GM18907 (cell line): ENCODE measurements at regions not wholly inside any gene's neighbourhood (a gene's known extent, or its start where the extent isn't known, plus 50 kb on each side); places are given as distances from the start of the nearest gene placed in this dataset.
A peak's percentile ranks its signal among the peaks of the same experiment; 100 is the strongest.
"Not testable (repeated sequence)": the region's sequence is repeated elsewhere in the genome, so short reads cannot be mapped to it uniquely, and the experiment has no call there.

ENCODE experiments used
- ATAC-seq: cut with Tn5 transposase; IDR thresholded peaks from one replicate; pipeline ENCODE4 v1.9.1; 2021; ENCODE audit warnings: mild to moderate bottlenecking, moderate library complexity; ENCODE audit not compliant: unreplicated experiment

- no peak for ATAC-seq
Measured at GRCh38 chr14:95597784-95598211, 62.9 kb downstream of the GLRX5 start.

DNA sequence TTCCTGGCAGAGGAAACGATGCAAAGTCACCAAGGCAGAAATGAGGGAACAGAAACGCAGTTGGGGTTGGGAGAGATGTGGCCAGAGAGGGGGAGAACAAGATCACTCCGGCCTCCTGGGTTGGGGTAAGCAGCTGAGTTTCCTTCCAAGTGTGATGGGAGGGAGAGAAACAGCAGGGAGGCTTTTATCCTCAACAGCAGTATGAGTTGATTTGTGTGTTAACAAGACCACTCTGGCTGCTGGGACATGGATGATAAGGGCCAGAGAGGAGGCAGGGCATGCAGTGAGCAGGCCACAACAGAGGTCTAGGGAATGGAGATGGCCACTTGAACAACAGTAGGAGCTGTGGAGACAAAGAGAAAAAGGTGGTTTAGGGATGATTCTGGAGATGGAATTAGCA is 66.8 kb downstream of the GLRX5 start:
- ATAC-seq = no peak

DNA sequence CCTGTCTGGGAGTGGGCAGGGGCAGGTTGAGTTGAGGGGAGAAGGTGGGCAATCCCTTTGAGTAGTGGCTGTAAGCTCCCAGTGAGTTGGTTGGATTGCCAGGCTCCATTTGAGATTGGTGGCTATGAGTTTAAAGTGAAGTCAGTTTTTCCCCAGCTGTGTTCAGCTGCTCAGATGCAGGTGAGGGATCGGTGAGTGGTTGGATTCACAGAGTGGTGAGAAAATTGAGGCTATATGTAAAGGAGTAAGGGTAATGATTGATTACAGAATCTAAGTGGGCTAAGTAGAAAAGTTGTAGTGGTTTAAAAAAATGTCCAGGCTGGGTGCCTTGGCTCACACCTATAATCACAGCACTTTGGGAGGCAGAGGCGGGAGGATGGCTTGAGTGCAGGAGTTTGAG is 68.6 kb downstream of the GLRX5 start:
- ATAC-seq = peak; percentile 63

DNA sequence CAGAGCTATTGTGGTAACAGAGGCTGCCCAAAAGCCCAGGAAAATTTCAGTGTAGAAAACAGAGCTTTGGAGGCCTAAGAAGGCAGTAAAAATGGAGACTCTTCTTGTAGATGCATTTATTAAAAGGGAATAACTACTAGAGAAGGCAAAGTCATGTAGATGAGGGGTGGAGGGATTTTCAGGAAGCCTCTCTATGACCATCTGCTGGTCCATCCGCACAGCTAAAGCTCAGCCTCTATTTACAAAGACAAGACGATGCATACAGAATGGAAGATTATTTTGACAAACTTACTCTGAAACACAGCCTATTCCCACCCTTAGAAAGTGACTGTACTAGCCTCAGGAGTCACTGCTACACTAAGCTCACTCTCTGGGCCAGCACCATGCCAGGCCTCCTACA is 71.4 kb downstream of the GLRX5 start:
- no peak for ATAC-seq

DNA sequence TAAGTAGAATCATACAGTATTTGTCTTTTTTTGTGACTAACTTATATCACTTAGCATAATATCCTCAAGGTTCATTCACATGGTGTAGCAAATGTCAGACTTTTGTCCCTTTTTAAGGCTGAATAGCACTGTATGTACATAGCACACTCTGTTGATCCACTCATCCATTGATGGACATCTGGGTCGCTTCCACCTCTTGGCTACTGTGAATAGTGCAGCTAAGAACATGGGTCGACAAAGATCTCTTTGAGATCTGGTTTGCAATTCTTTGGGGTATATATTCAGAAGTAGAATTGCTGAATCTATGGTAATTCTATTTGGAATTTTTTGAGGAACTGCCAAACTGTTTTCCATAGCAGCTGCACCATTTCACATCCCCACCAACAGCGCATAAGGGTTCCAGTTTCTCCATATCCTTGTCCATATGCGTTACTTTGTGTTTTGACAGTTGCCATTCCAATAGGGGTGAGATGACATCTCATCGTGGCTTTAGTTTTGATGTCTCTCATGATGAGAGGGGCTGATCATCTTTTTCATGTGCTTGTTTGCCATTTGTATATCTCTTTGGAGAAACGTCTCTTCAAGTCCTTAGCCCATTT is 73.9 kb downstream of the GLRX5 start:
- ATAC-seq = no peak

DNA sequence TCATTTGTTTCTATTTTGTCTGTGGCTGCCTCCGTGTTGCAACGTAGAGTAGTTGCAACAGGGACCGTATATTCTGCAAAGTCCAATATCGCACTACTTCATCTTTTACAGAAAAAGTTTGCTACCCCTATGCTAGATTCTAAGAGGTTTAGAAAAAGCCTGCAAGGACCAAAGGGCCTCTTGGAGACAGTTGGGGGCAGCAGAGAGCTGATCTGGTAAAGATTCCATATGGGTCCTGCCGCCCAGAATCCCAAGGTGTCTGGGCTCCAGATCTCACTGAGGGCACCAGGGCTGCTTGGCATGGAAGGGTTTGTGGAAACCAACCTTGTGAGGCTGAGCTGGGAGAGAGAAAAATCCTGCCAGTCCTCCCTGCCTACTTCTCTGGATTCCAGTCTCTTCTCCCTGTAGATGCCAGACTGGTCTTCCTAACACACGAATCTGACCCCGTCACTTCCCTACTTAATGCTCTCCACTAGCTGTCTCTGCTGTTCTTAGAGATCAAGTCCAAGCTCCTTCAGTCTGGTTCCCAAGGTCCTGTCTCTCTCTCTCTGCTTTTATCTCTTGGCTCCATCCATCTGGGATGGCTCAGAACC is 74.6 kb downstream of the GLRX5 start:
- no peak for ATAC-seq

DNA sequence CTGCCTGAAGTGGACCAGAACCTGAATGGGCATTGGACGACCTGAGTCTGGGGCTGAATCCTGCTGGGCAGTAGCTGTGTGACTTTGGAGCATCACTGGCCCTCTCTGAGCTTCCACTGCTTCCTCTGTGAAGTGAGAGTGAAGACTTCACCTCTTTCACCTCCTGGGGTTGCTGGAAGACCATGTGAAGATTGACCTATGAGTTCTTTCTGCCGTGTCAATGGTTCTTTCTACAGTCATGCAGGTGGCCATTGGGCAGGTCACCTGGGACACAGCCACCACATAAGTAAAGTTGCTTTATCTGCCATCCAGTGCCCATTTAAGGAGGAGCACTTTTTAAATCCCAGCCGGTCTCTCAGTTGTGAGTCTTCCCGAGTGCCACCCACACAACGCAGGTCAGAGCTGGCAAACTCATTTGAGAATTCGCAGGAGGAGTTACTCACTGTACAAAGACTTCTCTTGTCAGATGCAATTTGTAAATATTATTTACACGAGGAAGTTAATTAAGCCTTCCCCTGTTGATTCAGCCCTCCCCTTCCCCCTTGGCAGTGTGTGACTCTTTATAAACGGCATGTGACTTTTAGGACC is 74.8 kb upstream of the TCL1B start:
- no peak for ATAC-seq

DNA sequence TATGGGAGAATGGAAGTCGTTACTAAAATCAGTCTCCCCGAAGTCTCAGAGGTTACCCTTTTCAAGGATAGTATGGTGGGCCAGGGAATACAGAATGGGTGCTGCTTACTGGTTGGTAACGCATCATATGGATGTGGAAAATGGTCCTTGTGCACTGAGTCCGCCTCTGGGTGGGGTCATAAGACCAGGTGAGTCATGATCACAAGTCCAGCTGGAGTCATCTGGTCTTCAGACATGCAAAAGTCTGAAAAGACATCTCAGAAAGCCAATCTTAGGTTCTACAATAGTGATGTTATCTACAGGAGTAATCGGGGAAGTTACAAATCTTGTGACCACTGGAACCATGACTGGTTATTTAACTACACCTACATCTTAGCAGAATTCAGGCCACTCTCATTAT is 71.9 kb upstream of the TCL1B start:
- no peak for ATAC-seq

GRCh38 chr14:95616745-95617144 is 69.5 kb upstream of the TCL1B start:
- no peak for ATAC-seq

GRCh38 chr14:95619785-95620417 is 66.3 kb upstream of the TCL1B start:
- ATAC-seq = no peak

DNA sequence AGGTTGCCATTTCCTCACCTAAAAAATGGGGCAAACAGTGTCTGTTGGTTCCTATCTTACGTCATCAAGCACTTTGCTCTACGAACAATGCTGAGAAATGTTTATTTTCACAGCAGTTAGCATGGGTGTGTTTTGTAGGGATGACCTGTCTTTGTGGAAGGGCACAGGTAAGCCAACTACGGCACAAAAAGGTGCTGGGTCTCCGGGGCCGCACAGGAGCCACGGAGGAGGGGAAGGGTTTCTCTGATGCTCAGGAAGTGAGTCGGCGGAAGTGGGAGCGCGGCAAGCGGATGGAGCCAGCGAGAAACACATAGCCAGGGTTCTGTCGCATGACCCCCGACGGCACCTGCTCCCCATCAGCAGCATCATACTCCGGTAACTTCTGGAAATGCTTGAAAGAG is 65.6 kb upstream of the TCL1B start:
- ATAC-seq = no peak

DNA sequence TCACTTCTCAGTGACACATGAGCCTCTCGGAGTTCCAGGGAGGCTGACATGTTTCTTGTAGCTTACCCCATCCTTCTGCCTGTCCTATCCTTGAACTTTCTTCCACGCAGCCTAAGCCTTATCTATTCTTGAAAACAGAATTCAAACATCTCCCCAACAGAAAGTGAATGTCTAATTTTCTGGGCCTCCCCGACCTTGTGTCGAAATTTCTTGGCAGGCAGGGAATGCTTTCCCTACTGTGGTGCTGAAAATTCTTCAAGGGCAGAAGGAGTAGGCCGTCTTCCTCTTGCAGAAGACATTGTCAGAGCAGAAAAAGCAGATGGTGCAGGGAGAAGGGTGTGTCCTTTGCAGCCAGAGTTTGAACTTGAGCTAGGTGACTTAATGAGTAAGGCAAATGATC is 63.0 kb upstream of the TCL1B start:
- no peak for ATAC-seq

- not testable (repeated sequence) for ATAC-seq
Measured at GRCh38 chr14:95625710-95626109, 60.5 kb upstream of the TCL1B start.

- ATAC-seq = no peak
Measured at GRCh38 chr14:95635051-95635450, 51.2 kb upstream of the TCL1B start.
